ENCODE measurements at regions not wholly inside any gene's neighbourhood (a gene's known extent, or its start where the extent isn't known, plus 50 kb on each side); places are given as distances from the start of the nearest gene placed in this dataset.

DNA sequence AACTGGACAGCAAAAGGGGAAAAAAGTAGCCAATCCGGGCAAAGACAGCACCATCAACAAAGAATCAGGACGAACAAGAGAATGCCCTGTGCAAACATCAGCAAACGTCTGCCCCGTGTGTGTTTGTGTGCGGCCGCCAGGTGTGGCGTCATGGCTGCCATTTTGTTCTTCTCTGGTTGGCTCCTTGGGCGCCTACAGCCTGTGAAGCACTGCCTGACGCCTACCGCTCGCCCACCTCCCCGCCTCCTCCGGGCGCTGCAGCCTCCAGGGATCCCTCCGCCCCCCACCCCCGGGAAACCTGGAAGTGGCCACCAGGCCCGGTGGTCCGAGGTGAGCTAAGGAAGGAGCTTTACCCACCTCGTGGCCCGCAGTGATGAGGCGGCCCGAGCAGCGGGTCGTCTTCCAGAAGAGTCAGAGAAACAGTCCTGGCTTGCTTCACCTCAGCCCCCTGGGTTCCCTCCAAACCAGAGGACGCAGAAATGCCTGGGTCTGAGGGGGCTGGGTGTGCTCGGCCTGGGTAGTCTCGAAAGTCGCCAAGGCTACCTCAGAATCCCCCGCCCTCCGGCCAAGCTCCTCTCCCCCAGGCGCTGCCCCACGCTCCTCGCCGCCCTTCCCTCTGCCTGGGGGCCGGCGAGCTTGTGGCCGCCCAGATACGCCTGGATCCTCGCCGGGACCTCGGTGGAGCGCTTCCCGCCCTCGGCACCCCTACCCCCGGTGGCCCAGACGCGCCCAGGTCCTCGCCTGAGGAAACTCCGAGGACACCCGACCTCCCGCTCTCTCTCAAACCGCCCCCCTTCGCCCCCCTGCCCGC is 61.8 kb upstream of the IL6 start:
- no TSS peak for BruUV-seq (replicated peaks)
- ChIA-PET POLR2A (no interaction called here), CTCF (no interaction called here)
- Histone ChIP-seq H3K4me1 (ENCODE audit: control insufficient read depth, insufficient read depth, low read length) (peaks cover 3% of the 10 kb centered on the region), H3K27me3 (ENCODE audit: control insufficient read depth, insufficient read depth, low read length) (no peaks in the 10 kb centered on the region), H3K9me3 (ENCODE audit: control insufficient read depth, insufficient read depth, low read depth, low read length) (peaks cover 3% of the 10 kb centered on the region; the same call in 1 of the 2 replicates), H3K36me3 (ENCODE audit: control insufficient read depth, insufficient read depth, low read length) (no peaks in the 10 kb centered on the region), H3K4me3 (ENCODE audit: low read depth in 2 of 2, low read length in 2 of 2) (no peak overlapping the region), H3K27ac (ENCODE audit: low read length) (no peak overlapping the region)
- no peak for TF ChIP-seq SIN3A (IDR thresholded peaks at IDR 0.05; ENCODE audit: borderline replicate concordance, insufficient read depth, low read depth, low read length)
- intact Hi-C loops (cut with micrococcal nuclease; ENCODE audit: unreplicated experiment) (loop anchor here (5.0 kb wide), 1 partner anchor 103 kb away; no protein-coding TSS in a partner anchor), in situ Hi-C loops (cut with HindIII; ENCODE audit: low pct_unique_long_range_greater_than_20kb, low sequenced_read_pairs) (no loop called here)
- ATAC-seq = no peak
- no peak for DNase-seq (ENCODE audit: low read depth, low spot score)

DNA sequence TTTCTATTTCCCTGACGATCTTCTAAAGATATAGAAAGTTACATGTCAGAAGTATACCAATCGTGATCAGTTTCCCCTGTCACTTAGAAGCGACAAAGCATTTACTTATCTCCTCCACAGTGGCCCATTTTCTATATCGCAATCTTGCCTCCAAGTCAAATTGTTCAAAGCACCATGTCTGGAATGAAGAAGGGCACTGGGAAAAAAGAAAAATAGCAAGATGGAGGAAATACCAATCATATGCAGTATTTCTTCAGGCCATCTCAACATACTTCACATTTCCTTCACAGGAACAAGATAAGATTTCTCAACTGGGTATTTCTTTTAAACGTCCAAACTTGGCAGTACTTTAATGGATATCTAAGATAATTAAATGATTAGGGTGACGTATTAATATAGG is 63.3 kb upstream of the IL6 start:
- ChIA-PET CTCF (interaction anchor here (0.7 kb wide), 1 partner anchor 48 kb away, joined by 3 read pairs; no protein-coding TSS in a partner anchor), POLR2A (no interaction called here)
- BruUV-seq (replicated peaks) = no TSS peak
- Histone ChIP-seq H3K27ac (ENCODE audit: low read length) (no peak overlapping the region), H3K36me3 (ENCODE audit: control insufficient read depth, insufficient read depth, low read length) (no peaks in the 10 kb centered on the region), H3K4me3 (ENCODE audit: low read depth in 2 of 2, low read length in 2 of 2) (no peak overlapping the region), H3K9me3 (ENCODE audit: control insufficient read depth, insufficient read depth, low read depth, low read length) (peaks cover 3% of the 10 kb centered on the region; the same call in 1 of the 2 replicates), H3K27me3 (ENCODE audit: control insufficient read depth, insufficient read depth, low read length) (no peaks in the 10 kb centered on the region), H3K4me1 (ENCODE audit: control insufficient read depth, insufficient read depth, low read length) (peaks cover 3% of the 10 kb centered on the region)
- DNase-seq (ENCODE audit: low read depth, low spot score) (no peak), ATAC-seq (no peak)
- intact Hi-C loops (cut with micrococcal nuclease; ENCODE audit: unreplicated experiment) (loop anchor here (5.0 kb wide), 1 partner anchor 101 kb away; no protein-coding TSS in a partner anchor), in situ Hi-C loops (cut with HindIII; ENCODE audit: low pct_unique_long_range_greater_than_20kb, low sequenced_read_pairs) (no loop called here)
- TF ChIP-seq, protein P1, sequence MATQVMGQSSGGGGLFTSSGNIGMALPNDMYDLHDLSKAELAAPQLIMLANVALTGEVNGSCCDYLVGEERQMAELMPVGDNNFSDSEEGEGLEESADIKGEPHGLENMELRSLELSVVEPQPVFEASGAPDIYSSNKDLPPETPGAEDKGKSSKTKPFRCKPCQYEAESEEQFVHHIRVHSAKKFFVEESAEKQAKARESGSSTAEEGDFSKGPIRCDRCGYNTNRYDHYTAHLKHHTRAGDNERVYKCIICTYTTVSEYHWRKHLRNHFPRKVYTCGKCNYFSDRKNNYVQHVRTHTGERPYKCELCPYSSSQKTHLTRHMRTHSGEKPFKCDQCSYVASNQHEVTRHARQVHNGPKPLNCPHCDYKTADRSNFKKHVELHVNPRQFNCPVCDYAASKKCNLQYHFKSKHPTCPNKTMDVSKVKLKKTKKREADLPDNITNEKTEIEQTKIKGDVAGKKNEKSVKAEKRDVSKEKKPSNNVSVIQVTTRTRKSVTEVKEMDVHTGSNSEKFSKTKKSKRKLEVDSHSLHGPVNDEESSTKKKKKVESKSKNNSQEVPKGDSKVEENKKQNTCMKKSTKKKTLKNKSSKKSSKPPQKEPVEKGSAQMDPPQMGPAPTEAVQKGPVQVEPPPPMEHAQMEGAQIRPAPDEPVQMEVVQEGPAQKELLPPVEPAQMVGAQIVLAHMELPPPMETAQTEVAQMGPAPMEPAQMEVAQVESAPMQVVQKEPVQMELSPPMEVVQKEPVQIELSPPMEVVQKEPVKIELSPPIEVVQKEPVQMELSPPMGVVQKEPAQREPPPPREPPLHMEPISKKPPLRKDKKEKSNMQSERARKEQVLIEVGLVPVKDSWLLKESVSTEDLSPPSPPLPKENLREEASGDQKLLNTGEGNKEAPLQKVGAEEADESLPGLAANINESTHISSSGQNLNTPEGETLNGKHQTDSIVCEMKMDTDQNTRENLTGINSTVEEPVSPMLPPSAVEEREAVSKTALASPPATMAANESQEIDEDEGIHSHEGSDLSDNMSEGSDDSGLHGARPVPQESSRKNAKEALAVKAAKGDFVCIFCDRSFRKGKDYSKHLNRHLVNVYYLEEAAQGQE (IDR thresholded peaks at IDR 0.05; ENCODE audit: insufficient read depth in 1 of 2, low read depth in 2 of 2, low read length in 1 of 2) = no peak
- TF ChIP-seq SIN3A (IDR thresholded peaks at IDR 0.05; ENCODE audit: borderline replicate concordance, insufficient read depth, low read depth, low read length) (no peak), TCF7L2 (IDR thresholded peaks at IDR 0.05; ENCODE audit: low read depth, low read length) (no peak), POLR2AphosphoS5 (IDR thresholded peaks at IDR 0.05; ENCODE audit: low read depth, low read length) (no peak)
- TF ChIP-seq, protein P2, sequence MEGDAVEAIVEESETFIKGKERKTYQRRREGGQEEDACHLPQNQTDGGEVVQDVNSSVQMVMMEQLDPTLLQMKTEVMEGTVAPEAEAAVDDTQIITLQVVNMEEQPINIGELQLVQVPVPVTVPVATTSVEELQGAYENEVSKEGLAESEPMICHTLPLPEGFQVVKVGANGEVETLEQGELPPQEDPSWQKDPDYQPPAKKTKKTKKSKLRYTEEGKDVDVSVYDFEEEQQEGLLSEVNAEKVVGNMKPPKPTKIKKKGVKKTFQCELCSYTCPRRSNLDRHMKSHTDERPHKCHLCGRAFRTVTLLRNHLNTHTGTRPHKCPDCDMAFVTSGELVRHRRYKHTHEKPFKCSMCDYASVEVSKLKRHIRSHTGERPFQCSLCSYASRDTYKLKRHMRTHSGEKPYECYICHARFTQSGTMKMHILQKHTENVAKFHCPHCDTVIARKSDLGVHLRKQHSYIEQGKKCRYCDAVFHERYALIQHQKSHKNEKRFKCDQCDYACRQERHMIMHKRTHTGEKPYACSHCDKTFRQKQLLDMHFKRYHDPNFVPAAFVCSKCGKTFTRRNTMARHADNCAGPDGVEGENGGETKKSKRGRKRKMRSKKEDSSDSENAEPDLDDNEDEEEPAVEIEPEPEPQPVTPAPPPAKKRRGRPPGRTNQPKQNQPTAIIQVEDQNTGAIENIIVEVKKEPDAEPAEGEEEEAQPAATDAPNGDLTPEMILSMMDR (IDR thresholded peaks at IDR 0.05) = no peak

DNA sequence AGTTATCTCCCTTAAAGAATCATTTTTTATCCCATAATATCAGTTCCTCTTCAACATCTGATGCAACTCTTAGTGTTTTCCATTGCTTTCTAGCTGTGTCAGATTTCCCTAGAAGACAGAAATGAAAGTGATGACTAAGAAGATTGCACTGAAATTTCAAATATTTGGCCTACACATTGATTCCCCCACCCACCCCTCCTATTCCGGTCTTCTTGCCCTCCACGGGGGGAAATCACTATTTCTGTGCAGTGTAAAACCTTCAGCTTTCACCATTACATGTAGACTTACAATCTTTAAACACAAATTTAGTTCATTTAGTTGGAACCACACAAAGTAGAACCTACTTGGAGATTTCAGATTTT is 63.7 kb upstream of the IL6 start:
- Histone ChIP-seq H3K9me3 (ENCODE audit: control insufficient read depth, insufficient read depth, low read depth, low read length) (peaks cover 3% of the 10 kb centered on the region; the same call in 1 of the 2 replicates), H3K4me3 (ENCODE audit: low read depth in 2 of 2, low read length in 2 of 2) (no peak overlapping the region), H3K27me3 (ENCODE audit: control insufficient read depth, insufficient read depth, low read length) (no peaks in the 10 kb centered on the region), H3K4me1 (ENCODE audit: control insufficient read depth, insufficient read depth, low read length) (peaks cover 3% of the 10 kb centered on the region), H3K36me3 (ENCODE audit: control insufficient read depth, insufficient read depth, low read length) (no peaks in the 10 kb centered on the region), H3K27ac (ENCODE audit: low read length) (no peak overlapping the region; the same call in 1 of the 2 replicates)
- in situ Hi-C loops (cut with HindIII; ENCODE audit: low pct_unique_long_range_greater_than_20kb, low sequenced_read_pairs) (no loop called here), intact Hi-C loops (cut with micrococcal nuclease; ENCODE audit: unreplicated experiment) (loop anchor here (5.0 kb wide), 1 partner anchor 101 kb away; no protein-coding TSS in a partner anchor)
- CTCF ChIA-PET = interaction anchor here (0.7 kb wide), 1 partner anchor 48 kb away, joined by 3 read pairs; no protein-coding TSS in a partner anchor
- TF ChIP-seq, protein P1 (IDR thresholded peaks at IDR 0.05; ENCODE audit: insufficient read depth in 1 of 2, low read depth in 2 of 2, low read length in 1 of 2) = no peak
- no peak for TF ChIP-seq SIN3A (IDR thresholded peaks at IDR 0.05; ENCODE audit: borderline replicate concordance, insufficient read depth, low read depth, low read length)
- TF ChIP-seq POLR2AphosphoS5 (IDR thresholded peaks at IDR 0.05; ENCODE audit: low read depth, low read length) = no peak
- TF ChIP-seq, protein P2 (IDR thresholded peaks at IDR 0.05) = no peak
- TF ChIP-seq TCF7L2 (IDR thresholded peaks at IDR 0.05; ENCODE audit: low read depth, low read length) = no peak
- ATAC-seq (no peak), DNase-seq (ENCODE audit: low read depth, low spot score) (no peak)
- no TSS peak for BruUV-seq (replicated peaks)
- POLR2A ChIA-PET = no interaction called here
